ENCODE measurements at regions not wholly inside any gene's neighbourhood (a gene's known extent, or its start where the extent isn't known, plus 50 kb on each side); places are given as distances from the start of the nearest gene placed in this dataset.

DNA sequence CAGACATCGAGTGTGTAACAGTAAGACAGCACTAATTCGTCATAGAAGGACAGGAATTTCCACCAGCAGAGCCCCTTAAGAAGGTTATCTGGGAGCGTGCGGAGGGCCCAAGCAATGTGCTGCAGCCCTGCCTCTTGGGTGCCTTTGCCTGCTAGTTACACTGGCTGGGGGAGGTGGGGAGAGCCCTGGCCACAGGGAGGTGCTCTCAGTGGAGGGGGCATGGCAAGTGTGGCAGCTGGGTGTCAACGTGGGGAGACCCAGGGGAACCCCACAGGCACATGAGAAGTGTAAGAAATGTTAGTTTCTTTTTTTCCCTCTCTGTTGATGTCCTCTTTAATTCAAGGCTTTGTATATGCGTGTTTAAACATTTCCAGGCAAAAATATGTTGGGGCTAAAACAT is 50.9 kb upstream of the TMTC4 start:
- H3K4me1 Mint-ChIP-seq (ENCODE audit: unreplicated experiment) = peaks cover 2% of the 10 kb centered on the region
- no peaks in the 10 kb centered on the region for H3K27me3 Mint-ChIP-seq (ENCODE audit: unreplicated experiment)

DNA sequence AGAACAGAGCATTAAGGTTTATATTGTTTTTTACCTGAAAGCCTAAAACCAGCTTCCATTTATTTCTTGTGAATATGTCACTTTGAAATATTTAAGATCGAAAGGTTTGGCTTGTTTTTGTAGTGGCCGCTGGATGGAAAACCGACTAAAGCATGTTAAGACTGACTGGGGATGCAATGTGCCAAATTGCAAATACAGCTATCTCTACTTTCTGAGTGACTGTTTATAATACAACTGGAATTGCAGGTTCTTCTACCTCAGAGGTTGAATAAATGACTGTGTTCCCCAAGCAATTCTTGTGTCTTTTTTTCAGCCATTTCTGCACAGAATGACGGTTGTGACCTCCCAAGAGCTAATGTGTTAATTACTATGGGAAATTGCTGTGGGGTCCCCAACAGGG is 50.0 kb upstream of the TMTC4 start:
- Mint-ChIP-seq H3K9me3 (ENCODE audit: unreplicated experiment) (no peaks in the 10 kb centered on the region), H3K4me1 (ENCODE audit: unreplicated experiment) (peaks cover 2% of the 10 kb centered on the region), H3K4me3 (ENCODE audit: unreplicated experiment) (no peak overlapping the region), H3K27ac (ENCODE audit: unreplicated experiment) (no peak overlapping the region), H3K36me3 (ENCODE audit: unreplicated experiment) (peaks cover 2% of the 10 kb centered on the region), H3K27me3 (ENCODE audit: unreplicated experiment) (no peaks in the 10 kb centered on the region)
- TF ChIP-seq, protein P1, sequence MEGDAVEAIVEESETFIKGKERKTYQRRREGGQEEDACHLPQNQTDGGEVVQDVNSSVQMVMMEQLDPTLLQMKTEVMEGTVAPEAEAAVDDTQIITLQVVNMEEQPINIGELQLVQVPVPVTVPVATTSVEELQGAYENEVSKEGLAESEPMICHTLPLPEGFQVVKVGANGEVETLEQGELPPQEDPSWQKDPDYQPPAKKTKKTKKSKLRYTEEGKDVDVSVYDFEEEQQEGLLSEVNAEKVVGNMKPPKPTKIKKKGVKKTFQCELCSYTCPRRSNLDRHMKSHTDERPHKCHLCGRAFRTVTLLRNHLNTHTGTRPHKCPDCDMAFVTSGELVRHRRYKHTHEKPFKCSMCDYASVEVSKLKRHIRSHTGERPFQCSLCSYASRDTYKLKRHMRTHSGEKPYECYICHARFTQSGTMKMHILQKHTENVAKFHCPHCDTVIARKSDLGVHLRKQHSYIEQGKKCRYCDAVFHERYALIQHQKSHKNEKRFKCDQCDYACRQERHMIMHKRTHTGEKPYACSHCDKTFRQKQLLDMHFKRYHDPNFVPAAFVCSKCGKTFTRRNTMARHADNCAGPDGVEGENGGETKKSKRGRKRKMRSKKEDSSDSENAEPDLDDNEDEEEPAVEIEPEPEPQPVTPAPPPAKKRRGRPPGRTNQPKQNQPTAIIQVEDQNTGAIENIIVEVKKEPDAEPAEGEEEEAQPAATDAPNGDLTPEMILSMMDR (IDR thresholded peaks at IDR 0.05) = no peak
- DNase-seq (ENCODE audit: extremely low spot score, unreplicated experiment) = no peak

More for the DNA sequence above, 50.9 kb upstream of the TMTC4 start:
- H3K36me3 Mint-ChIP-seq (ENCODE audit: unreplicated experiment) = peaks cover 2% of the 10 kb centered on the region
- TF ChIP-seq, protein P1 (IDR thresholded peaks at IDR 0.05) = no peak
- DNase-seq (ENCODE audit: extremely low spot score, unreplicated experiment) = no peak
- no peaks in the 10 kb centered on the region for H3K9me3 Mint-ChIP-seq (ENCODE audit: unreplicated experiment)
- no peak overlapping the region for H3K4me3 Mint-ChIP-seq (ENCODE audit: unreplicated experiment)
- H3K27ac Mint-ChIP-seq (ENCODE audit: unreplicated experiment) = no peak overlapping the region

All from osteocyte (in vitro differentiated cells).